GM18511 (cell line): ENCODE measurements at regions not wholly inside any gene's neighbourhood (a gene's known extent, or its start where the extent isn't known, plus 50 kb on each side); places are given as distances from the start of the nearest gene placed in this dataset.
"Not testable (repeated sequence)": the region's sequence is repeated elsewhere in the genome, so short reads cannot be mapped to it uniquely, and the experiment has no call there.

Experiments used
- ATAC-seq: cut with Tn5 transposase; IDR thresholded peaks from one replicate; pipeline ENCODE4 v1.9.1; 2021; ENCODE audit warnings: mild to moderate bottlenecking, moderate library complexity; ENCODE audit not compliant: unreplicated experiment

- ATAC-seq: no peak
Measured at GRCh38 chr14:37711831-37712475, 116.5 kb downstream of the TTC6 start.

DNA sequence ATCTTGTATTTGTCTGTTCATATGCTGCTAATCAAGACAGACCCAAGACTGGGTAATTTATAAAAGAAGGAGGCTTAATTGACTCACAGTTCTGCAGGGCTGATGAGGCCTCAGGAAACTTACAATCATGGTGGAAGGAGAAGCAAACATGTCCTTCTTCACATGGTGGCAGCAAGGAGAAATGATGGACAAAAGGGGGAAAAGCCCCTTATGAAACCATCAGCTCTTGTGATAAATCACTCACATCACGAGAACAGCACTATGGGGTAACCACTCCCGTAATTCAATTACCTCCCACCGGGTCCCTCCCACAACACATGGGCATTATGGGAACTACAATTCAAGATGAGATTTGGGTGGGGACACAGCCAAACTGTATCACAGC, 117.0 kb downstream of the TTC6 start:
- not testable (repeated sequence) for ATAC-seq

GRCh38 chr14:37712976-37713431, 117.6 kb downstream of the TTC6 start:
- ATAC-seq: no peak

DNA sequence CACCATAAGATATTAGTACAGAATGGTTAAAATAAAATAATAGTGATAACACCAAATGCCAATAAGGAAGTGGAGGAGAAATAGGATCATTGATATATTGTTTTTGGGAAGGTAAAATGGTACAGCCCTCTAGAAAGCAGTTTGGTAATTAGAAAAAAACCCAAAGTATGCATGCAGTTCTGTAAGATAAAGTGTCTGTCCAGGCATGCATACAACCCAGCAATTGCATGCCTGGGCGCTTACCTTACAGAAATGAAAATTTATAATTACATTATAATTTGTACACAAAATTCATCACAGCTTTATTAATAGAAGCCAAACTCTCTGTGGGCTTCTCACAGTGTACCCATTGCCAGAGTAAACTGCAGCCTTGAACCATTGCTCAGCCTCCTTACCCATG, 124.7 kb downstream of the TTC6 start:
- no peak for ATAC-seq

GRCh38 chr14:37721976-37722659, 126.7 kb downstream of the TTC6 start:
- ATAC-seq: no peak

- ATAC-seq: no peak
Measured at GRCh38 chr14:37723515-37723914, 128.1 kb downstream of the TTC6 start.

- ATAC-seq: no peak
Measured at GRCh38 chr14:37726708-37727107, 131.3 kb downstream of the TTC6 start.

DNA sequence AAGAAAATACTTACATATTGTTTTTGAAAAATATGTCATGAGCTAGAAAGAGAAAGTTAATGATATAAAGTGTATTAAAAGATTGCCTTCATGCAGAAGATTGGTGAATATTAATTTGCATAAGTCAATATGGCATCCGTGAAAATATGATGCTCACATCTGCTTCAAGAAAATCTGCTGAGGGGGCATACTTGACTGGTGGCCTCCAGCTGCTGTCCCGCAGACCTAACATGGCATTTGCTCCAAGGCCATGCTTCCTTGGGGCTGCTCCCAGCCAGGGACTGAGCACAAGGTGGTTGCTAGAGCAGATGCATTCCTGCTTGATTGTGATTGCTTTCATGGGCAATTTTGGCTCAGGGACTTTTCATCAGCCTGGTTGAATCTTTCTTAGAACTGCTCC, 133.8 kb downstream of the TTC6 start:
- no peak for ATAC-seq

GRCh38 chr14:37731094-37731493, 135.7 kb downstream of the TTC6 start:
- ATAC-seq: no peak

GRCh38 chr14:37745657-37746056, 150.2 kb downstream of the TTC6 start:
- ATAC-seq: no peak

GRCh38 chr14:37746140-37746832, 150.9 kb downstream of the TTC6 start:
- ATAC-seq: no peak

GRCh38 chr14:37753459-37753858, 158.0 kb downstream of the TTC6 start:
- no peak for ATAC-seq

DNA sequence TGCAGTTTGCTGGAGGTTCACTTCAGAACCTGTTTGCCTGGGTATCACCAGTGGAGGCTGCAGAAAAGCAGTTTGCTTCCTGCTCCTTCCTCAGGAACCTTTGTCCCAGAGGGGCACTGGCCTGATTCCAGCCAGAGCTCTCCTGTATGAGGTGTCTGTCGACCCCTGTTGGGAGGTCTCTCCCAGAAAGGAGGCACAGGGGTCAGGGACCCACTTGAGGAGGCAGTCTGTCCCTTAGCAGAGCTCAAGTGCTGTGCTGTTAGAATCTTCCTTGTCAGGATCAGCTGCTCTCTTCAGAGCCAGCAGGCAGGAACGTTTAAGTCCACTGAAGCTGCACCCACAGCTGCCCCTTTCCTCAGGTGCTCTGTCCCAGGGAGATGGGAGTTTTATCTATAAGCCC, 164.8 kb downstream of the TTC6 start:
- ATAC-seq: not testable (repeated sequence)

DNA sequence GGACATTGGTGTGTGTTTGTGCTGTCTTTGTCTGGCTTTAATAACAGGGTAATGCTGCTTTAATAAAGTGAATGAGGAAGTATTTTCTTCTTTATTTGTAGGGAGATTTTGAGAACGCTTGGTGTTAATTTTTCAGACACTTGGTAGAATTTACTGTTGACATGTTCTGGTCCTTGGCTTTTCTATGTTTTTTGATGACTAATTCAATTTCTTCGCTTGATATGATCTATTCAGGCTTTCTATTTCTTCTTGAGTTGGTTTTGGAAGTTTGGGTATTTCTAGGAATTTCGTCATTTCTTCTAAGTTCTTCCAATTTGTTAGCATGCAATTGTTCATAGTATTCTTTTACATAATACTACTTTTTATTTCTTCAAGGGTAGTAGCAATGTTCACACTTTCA, 167.8 kb downstream of the TTC6 start:
- ATAC-seq: no peak

- not testable (repeated sequence) for ATAC-seq
Measured at GRCh38 chr14:37772283-37772682, 176.9 kb downstream of the TTC6 start.

- ATAC-seq: no peak
Measured at GRCh38 chr14:37776791-37777499, 181.5 kb downstream of the TTC6 start.

GRCh38 chr14:37778135-37778943, 182.9 kb downstream of the TTC6 start:
- no peak for ATAC-seq

DNA sequence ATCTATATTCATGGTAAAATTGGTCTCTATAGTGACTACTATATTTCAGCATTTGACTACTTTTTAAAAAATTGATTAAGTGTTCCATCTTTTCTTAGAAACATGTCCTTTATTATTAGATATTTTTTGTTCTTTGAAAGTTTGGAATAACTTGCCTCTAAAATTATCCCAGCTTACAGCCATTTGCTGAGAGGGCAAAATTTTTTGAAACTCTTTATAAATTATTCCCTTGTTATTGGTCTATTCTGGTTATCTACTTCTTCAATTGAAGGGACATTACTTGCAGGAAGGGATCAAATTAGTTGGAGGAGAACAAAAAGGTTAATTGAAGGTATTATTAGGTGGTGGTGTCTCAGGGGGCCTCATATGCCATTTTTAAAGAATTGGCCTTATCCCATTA, 184.1 kb downstream of the TTC6 start:
- ATAC-seq: no peak

GRCh38 chr14:37780731-37781130, 185.3 kb downstream of the TTC6 start:
- not testable (repeated sequence) for ATAC-seq

- ATAC-seq: not testable (repeated sequence)
Measured at GRCh38 chr14:37784203-37784826, 188.9 kb downstream of the TTC6 start.
